NCI-H2029 (cell line): ENCODE measurements at regions not wholly inside any gene's neighbourhood (a gene's known extent, or its start where the extent isn't known, plus 50 kb on each side); places are given as distances from the start of the nearest gene placed in this dataset.

Source experiments
- DNase-seq: peaks from one replicate; lab custom pipeline; 2025; lab: John Stamatoyannopoulos, UW

DNA sequence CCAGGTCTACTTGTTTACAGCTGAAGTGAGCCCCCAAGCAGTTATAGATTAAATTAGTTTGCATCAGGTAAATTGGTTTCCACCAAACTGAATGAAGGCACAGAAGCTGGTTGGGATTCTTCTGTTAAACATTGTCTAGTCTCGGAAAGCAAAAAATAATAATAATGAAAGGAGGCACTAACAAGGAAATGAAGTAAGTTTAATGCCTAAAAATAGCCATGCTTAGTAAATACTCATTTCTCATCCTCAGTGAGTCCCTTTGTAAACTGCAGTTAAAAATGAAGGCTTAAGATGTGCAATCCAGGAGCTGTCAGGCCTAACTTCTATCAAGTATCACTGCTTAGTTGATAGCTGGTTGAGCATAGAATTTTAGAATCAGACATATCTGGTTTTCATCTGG, 113.5 kb downstream of the BTG1 start:
- no peak for DNase-seq

GRCh38 chr12:92030618-92031017, 115.0 kb downstream of the BTG1 start:
- no peak for DNase-seq

- no peak for DNase-seq
These were observed 115.6 kb downstream of the BTG1 start for GRCh38 chr12:92029902-92030586.

DNA sequence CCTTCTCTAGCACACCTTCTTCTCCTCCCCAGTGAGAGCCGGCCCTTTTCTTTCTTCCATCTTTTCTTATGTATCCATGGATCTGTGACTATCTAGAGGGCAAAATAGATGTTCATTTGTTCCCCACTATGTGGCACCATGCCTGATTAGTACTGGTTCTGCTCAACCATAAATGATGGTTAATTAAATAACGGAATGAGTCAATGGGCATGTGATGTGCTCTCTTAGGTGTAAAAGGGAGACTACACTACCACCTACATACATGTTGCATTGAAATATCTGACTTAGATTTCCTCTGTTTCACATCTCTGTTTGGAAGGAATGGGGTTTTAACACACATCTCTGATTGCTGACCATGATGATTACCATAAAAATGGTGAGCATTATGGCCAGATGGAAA, 116.5 kb downstream of the BTG1 start:
- no peak for DNase-seq

DNA sequence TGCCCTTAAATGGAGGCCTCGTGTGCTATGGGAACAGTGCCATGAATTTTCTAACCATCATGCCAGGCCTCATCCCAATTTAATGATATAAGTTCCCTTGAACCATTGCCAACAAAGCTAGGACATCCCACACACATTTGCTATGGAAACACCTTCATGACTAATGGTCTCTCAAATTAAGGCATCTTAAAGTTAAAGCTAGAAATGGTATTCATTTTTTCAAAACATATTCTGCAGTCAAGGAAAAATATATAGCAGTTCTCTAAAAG, 117.3 kb downstream of the BTG1 start:
- DNase-seq = no peak

DNA sequence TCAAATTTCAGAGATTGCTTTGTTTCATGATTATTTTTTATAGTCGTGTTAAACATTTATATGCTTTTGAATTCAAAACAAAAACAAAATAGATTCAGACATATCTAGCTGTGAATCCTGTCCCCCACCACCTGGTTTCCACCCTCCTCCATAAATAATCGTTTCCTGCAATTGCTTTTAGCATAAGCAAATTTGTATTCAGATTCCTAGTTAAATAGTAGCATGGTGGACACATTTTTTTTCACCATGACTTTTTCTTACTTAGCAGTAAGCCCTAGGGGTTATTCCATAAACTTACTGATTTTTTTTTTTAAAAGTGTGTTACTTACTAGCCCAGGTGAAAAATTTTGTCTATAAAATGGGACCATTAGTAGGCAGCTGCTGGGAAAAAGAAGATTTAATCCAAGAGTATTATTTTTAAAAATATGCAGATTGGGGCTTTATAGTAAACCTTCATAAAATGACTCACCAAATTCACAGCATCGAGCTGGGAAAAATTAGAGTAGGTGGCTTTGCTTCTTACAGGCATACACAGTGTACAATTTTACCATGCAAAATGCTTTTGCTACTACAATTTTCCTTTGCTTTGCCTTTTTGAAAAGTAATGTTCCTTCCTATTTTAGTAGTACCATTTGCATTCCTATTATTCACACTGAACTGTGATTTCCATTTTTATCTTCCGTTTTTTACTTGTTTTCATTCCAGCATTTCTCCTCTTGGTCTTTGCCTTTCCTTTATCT, 117.8 kb downstream of the BTG1 start:
- no peak for DNase-seq

GRCh38 chr12:92027243-92027642, 118.4 kb downstream of the BTG1 start:
- no peak for DNase-seq

GRCh38 chr12:92025462-92026207, 120.0 kb downstream of the BTG1 start:
- DNase-seq = no peak

DNA sequence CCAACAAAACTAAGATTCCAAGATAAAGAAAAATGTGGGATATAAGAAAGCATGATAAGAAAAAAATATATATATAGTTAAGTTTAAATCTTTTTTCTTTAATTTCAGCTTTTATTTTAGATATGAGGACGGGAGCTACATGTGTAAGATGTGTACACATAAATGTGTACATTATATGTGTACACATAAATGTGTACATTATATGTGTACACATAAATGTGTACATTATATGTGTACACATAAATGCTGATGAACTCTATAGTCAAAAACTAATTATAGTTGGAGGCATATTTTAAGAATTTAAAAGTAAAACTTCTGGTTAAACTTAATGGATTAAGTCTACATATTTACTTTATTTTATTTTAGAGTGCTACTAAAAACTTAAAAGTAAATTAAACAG, 123.6 kb downstream of the BTG1 start:
- no peak for DNase-seq

DNA sequence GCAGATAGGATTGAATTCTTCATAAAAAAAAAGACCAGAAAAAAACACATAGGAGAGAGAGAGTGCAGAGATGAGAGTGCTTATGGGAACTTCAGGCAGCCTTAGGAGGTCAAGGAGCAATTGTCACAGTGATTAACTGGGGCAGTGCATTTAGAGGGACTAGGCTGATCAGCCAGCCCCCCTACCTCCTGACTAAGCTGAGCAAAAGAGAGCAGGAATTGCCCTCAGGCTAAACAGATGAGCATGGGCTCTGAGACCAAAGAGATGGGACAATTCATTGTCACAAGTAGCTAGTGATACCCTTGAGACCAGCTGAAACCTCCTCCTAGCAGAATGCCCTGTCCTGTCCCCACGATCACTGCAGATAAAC, 124.0 kb downstream of the BTG1 start:
- no peak for DNase-seq

DNA sequence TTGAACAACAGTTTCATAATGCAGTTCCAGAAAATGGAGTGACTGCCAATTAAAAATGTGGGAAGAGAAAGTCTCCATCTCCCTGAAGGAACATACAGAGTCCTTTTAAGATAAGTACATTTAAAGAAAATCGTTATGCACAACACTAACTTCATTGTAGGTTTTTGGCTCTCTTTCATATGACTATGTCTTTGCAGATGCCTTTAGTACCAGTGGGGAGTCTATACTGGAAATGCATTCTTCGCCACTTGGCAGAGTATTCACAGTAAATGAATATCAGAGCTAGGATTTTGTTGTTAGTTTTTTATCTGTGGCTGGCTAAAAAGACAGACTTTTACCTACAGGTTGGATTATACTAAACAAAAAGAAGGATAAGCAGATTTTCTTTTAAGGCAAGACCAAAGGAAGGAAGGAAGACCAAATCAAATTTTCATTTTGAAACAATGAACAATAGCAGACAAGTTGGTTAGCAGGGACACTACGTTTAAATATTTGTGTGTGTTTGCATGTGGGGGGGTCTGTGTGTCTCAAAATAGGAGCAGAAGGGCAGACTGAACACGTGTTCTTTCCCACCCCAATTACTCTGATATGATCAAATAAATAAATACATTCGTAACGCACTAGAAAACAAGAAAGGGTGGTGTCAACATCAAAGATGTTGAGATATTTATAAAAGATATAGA, 124.5 kb downstream of the BTG1 start:
- DNase-seq = no peak

GRCh38 chr12:92019491-92020277, 126.0 kb downstream of the BTG1 start:
- no peak for DNase-seq

DNA sequence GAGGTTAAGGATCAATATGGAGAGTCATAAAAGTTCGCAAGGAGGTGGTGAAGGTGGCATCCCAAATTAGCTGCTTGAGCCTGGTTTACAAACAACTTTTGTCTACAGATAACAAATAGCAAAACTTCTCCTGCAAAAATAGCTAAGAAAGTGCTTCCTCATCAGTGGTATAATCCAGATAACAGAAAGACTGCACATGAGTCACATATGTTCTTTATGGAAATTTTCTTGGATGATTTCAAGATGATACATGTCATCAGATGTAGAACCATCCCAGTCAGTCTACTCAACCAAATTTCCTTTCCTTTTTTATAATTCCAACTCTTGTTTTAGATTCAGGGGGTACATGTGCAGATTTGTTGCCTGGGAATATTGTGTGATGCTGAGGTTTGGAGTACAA, 133.0 kb downstream of the BTG1 start:
- DNase-seq = no peak

GRCh38 chr12:92010853-92011701, 134.6 kb downstream of the BTG1 start:
- DNase-seq = no peak

DNA sequence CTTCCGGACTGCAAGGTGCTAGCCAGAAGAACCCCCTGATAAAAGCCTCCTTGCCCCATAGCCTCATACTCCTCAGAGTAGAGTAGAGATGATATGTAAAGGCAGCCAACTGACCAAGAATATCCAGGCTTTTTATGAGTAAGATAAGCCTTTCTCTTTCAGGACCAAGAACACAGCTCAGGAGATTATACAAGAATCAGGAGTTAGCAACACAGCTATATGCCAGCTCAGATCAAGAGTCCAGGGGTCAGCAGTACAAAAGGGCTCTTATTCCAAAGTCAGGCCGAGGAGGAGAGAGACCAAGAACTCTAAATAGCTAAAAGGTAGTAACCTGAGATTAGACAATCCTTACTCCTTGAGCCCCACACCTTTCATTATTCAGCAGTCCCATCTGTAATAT, 135.3 kb downstream of the BTG1 start:
- no peak for DNase-seq

- no peak for DNase-seq
These were observed 137.3 kb downstream of the BTG1 start for GRCh38 chr12:92008345-92008744.

- no peak for DNase-seq
These were observed 137.9 kb downstream of the BTG1 start for GRCh38 chr12:92007787-92008186.

- no peak for DNase-seq
These were observed 141.9 kb downstream of the BTG1 start for GRCh38 chr12:92003701-92004100.

DNA sequence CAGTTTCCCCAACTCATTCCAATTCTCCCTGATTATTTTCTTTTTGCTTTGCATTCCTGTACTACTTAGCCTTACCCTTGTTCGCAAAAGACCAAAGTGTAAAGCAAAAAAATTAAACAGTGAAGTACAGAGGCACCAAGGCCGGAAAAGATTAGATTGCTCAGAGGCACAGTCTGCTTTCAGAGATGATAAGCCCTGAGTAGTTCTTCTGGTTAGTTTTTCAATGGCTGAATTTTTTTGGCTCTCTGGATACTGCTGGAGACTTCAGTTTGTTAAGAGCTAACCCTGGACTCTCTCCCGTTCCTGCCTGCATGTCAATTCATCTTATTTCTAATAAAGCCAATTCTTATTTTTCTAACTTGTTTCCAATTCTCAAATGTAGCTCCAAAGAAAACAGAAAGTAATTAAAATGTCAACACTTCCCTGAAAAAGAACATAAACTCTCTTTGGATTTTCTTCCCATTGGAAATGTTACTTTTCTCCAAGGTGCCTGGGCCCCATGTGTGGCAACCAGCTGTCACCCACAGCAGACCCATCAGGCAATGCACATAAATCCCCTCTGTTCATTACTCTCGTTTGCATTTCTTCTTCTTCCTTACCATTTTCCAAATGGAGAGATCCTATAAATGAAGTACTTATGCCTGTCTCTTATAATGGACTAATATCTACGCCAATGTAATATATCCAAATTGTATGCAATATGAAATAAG, 142.8 kb downstream of the BTG1 start:
- DNase-seq = no peak

DNA sequence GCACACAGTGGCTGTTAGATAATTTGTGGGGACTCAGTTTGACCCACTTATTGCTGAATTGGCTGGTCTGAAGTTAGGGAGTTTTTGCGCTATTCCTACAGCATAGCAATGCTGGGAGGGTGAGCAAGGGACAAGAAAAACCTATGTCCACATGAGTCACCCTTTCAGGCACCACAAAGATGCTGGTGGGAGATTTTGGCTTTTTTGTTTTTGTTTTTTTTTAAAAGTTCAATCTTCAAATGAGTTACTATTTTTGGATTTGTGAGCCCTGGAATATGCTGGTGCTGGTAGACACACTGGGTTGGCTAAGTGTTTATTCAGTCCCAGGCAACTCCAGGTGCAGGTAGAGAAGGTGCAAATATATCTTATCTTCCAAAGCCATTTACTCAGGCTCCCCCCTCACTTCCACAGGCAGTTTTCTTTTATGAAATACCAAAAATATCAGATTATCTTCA, 143.4 kb downstream of the BTG1 start:
- no peak for DNase-seq
